HG03280 (cell line): ENCODE measurements at regions not wholly inside any gene's neighbourhood (a gene's known extent, or its start where the extent isn't known, plus 50 kb on each side); places are given as distances from the start of the nearest gene placed in this dataset.

Experiments
- ATAC-seq: cut with Tn5 transposase; IDR thresholded peaks from one replicate; pipeline ENCODE4 v1.9.1; 2021; ENCODE audit warnings: mild to moderate bottlenecking, moderate library complexity; ENCODE audit not compliant: unreplicated experiment

DNA sequence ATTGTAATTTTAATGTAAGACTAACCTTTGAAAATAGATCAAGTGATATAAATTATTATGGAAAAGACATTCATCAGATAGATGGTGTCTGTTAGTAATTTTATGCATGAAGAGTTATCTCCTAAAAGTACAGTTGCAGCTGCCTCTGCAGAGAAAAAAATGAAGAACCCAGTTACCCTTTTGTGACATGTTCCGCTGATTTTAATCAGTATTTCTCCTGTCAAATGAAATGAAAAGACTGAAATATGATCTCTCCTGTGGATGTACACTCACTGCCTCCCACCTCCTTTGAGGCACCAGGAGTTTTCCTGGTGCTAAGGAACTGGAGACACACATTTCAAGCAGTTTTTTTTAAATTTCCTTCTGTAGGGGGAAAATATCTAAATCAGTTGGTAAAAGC lies 277.4 kb downstream of the KIF4B start:
- no peak for ATAC-seq

DNA sequence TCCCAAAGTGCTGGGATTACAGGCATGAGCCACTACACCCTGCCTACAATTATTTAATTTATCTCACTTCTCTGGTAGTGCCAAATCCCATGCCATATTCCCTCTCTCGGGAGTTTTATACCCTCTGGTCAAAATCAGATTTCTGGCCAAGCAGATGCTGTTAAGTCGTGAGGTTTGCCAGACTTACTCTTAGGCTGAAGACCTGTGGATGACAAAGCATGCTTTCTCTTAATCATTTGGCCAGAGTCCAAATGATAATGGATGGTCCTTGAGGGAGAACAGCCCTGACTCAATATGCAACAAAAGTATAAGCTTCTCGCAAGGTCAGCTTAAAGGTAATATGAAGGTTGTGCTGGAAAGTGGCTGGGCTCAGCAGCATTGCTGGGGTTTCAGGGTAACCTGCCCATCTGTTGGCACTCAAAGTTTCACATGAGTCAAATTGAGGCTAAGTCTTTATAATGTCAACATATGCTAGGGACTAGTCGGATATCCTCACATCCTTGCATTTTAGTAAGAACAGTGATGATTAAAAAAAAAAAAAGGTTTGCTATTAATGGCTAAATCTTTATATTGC lies 280.1 kb downstream of the KIF4B start:
- no peak for ATAC-seq

DNA sequence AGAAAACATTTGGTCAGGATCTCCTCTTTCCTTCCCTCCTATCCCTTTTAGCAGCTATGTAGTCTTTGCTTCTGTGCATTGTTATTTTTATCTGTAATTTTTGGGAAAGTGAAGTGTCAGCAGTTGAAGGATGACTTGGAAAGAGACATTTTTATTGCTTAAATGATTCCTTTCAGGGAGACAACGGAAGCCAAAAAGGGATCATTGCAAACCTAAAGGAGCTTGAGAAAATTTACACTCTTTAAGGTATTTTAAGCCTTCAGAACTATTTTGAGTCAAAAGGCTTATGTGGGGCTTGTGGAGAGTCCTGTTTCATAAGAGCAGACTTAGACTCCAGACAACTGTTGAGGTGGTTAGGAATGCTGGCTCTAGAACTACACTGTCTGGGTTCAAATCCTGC lies 281.6 kb downstream of the KIF4B start:
- ATAC-seq: no peak

GRCh38 chr5:155299386-155300005 lies 285.9 kb downstream of the KIF4B start:
- no peak for ATAC-seq

DNA sequence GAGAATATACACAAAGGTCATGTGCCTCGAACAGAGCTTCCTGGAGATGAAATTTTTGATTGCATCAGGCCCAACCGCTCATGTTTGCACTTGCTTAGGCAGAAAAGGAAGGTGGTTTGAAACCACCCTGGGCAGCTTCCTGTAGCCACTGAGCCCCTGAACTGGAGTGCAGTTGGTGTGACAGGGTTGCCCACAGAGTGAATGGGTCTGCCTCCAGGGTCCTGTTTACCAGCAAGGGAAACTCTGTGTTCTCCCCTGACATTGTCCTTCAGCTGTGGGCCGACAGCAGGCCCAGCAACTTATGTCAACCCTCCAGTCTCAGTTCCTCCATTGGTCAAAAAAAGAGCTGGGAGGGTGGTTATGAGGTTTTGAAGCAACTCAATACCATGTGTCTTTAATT lies 289.6 kb downstream of the KIF4B start:
- ATAC-seq: no peak

DNA sequence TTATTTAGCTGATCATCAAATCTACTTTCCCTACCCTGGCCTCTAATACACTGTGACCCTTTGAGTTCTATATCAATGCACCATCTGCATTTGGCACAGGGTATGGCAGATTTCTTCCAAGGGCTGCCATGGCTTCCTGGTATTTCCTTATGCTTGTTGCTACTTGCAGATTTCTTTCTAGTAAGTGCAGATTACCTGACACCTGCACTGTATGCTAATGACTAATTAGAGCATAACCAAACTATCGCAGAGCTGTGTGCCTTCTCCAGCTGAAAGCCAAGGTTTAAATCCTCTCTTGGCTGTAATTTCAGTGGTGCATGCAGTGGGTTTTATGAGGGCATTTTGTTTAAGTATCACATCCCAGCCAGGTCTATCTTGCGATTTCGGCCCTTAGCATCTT lies 293.7 kb downstream of the KIF4B start:
- no peak for ATAC-seq

- no peak for ATAC-seq
Measured at GRCh38 chr5:155308289-155308688, 294.7 kb downstream of the KIF4B start.

GRCh38 chr5:155309021-155309746 lies 295.6 kb downstream of the KIF4B start:
- ATAC-seq: no peak

GRCh38 chr5:155311721-155312120 lies 298.2 kb downstream of the KIF4B start:
- no peak for ATAC-seq

DNA sequence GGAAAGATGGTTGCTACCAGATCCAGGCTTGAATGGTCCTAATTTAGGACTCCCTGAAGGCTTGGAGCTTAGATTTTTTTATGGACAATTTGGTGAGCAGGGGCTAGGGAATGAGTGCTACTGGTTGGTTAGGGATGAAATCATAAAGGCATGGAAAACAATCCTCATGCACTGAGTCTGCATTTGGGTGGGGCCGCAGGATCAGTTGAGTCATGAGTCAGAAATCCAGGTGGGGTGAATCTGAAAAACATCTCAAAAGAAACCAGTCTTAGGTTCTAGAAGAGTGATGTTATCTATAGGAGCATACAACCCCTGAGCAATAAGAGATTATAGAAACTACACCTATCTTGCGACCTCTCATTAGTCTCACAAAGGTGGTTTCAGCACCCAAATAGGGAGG lies 300.0 kb downstream of the KIF4B start:
- ATAC-seq: no peak

DNA sequence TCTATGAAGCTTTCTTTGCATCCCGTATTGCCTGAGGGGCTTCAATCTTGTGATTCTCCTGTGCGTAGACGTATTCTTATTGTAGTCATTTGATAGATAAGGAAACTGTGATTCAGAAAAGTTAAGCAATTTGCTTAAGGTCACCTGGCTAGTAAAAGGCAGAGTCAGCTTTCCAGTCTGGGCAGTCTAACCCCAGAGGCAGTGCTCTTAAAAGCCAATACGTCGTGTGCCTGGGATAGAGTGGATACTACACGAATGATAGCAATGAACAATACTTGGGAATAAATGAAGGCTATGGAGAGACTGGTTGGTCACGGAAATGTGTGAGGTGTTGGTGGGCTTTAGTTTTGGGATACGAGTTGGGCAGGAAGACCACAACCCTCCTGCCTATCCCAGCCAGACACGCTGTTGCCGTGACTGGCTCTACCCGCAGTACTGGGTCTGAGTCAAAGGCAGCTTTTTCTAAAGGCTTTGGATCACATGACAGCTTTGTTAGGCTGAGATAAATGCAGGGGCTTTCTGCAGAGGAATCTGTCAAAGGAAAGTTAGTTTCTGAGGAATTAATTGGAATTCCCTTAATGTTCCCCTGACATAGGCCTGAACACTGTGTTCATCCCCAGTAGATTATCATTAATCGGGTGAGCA lies 302.6 kb downstream of the KIF4B start:
- no peak for ATAC-seq

DNA sequence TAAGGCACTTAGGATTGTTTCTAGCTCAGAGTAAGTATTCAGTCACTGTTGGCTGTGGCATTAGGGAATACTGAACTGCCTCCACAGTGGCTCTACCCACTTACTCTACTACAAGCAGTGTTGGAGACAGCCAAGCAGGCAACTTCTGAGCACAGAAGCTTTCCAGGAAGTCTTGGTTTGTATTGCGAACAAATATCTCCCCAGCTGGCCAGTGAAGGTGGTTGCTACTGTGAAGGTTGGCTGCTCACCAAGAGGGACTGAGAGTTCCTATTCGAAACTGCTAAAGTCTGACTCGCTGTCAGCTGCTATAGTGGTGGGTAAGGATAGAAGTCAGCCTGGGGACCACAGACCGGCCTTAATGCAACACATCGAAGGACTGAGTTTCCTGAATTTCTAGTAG lies 319.1 kb downstream of the KIF4B start:
- ATAC-seq: peak; percentile 88

GRCh38 chr5:155342956-155343355 lies 329.4 kb downstream of the KIF4B start:
- ATAC-seq: no peak

- ATAC-seq: no peak
Measured at GRCh38 chr5:155343468-155343867, 329.9 kb downstream of the KIF4B start.

DNA sequence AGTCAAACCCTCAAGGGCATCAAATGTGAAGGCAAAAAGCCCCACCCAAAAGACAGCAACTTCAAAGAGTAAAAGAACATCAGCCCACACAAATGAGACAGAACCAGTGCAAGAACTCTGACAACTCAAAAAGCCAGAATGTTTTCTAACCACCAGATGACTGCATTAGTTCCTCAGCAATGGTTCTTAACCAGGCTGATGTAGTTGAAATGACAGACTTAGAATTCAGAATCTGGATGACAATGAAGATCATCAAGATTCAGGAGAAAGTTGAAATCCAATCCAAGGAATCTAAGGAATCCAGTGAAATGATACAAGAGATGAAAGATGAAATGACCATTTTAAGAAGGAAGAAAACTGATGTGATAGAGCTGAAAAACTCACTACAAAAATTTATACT lies 339.7 kb downstream of the KIF4B start:
- no peak for ATAC-seq

- ATAC-seq: no peak
Measured at GRCh38 chr5:155366096-155366495, 352.5 kb downstream of the KIF4B start.

DNA sequence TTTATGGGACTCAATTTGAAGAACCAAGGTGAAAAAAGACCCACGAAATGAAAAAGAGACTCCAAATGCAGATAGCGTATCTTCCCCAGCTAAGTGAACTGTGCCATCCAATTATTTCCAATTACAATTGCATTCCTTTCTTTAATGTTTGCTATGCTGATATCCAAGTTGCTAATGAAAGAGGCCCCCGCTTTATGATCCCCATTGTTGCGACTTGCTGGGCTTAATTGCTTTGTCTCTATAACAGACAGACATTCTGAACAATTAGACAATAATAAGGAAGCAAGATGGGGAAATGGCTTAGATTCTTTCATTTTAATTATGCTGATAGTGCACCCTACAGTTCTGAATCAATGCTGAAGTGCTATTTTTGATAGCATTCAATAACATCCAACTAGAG lies 354.3 kb downstream of the KIF4B start:
- ATAC-seq: no peak

GRCh38 chr5:155368490-155368889 lies 354.9 kb downstream of the KIF4B start:
- no peak for ATAC-seq

- no peak for ATAC-seq
Measured at GRCh38 chr5:155380480-155380879, 366.9 kb downstream of the KIF4B start.

DNA sequence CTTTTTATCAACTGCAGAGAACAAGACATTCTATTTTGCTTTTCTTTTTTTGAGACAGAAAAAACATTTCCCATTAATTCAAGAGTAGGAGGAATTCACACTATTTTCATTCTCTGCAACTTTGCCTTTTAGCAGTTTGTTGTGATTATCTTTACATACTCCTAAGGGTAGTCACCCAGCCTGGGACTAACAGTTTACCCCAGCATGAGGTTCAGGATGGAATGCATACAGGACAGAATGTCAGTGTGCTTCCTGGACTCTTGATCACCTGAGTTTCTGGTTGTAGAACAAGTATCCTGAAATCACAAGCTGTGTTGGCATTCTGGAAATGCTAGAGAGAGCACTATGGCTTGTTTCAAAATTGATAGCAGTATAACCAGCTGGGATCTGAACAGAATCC lies 368.1 kb downstream of the KIF4B start:
- ATAC-seq: no peak

GRCh38 chr5:155389498-155389897 lies 375.9 kb downstream of the KIF4B start:
- peak; percentile 53 for ATAC-seq

DNA sequence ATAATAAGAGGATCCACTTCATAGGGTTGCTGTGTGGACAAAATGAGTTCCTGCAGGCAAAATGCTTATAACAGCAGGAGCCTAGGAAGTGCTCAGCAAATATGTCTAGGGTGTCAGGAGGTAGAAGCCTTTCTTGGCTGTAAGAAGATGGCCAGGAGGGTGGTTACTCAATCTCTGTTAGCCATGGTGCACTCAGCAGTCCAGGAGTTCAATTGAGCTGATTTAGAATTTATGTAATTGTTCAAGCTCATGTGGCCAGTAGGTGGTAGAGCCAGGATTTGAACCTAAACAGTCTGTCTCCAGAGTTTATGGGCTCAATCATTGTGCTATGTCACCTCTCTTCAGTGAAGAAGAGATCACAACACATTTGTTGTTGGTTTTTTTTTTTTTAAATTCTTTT lies 381.2 kb downstream of the KIF4B start:
- no peak for ATAC-seq
